H9 (cell line): ENCODE measurements at regions not wholly inside any gene's neighbourhood (a gene's known extent, or its start where the extent isn't known, plus 50 kb on each side); places are given as distances from the start of the nearest gene placed in this dataset.

Source experiments
- DNase-seq: peaks from one replicate; pipeline ENCODE4 v3.0.0-alpha.2; 2017
- H2AFZ ChIP-seq: one replicate; pipeline ENCODE4 v1.6.1; 2013; ENCODE audit warnings: mild to moderate bottlenecking, low read length, control low read depth, moderate library complexity
- H2AK5ac ChIP-seq: 2 replicates; pipeline ENCODE4 v1.6.1; 2013; ENCODE audit warnings: low read length, control low read depth, mixed read lengths; ENCODE audit not compliant: insufficient read length
- H2BK120ac ChIP-seq: one replicate; pipeline ENCODE4 v1.6.1; 2013; ENCODE audit warnings: low read depth, mild to moderate bottlenecking, low read length, control low read depth, inconsistent platforms; ENCODE audit not compliant: poor library complexity, severe bottlenecking
- H2BK12ac ChIP-seq: 2 replicates; pipeline ENCODE4 v1.6.1; 2013; ENCODE audit warnings: low read length, control low read depth, mixed read lengths, low read depth; ENCODE audit not compliant: insufficient read length
- H2BK15ac ChIP-seq: 2 replicates; pipeline ENCODE4 v1.6.1; 2013; ENCODE audit warnings: low read depth, low read length, control low read depth
- H2BK20ac ChIP-seq: one replicate; pipeline ENCODE4 v1.6.1; 2013; ENCODE audit warnings: low read depth, mild to moderate bottlenecking, low read length, control low read depth, inconsistent platforms; ENCODE audit not compliant: poor library complexity, severe bottlenecking
- H2BK5ac ChIP-seq: 2 replicates; pipeline ENCODE4 v1.6.1; 2013; ENCODE audit warnings: low read length, control low read depth, mixed read lengths; ENCODE audit not compliant: insufficient read length
- H3K14ac ChIP-seq: 2 replicates; pipeline ENCODE4 v1.6.1; 2013; ENCODE audit warnings: low read length, control low read depth; ENCODE audit not compliant: insufficient read depth
- H3K18ac ChIP-seq: 2 replicates; pipeline ENCODE4 v1.6.1; 2013; ENCODE audit warnings: low read depth, mild to moderate bottlenecking, mixed read lengths, low read length, control low read depth; ENCODE audit not compliant: insufficient read length
- H3K23ac ChIP-seq: 2 replicates; pipeline ENCODE4 v1.6.1; 2013; ENCODE audit warnings: low read length, control low read depth, mixed read lengths, low read depth; ENCODE audit not compliant: insufficient read length
- H3K23me2 ChIP-seq: 2 replicates; pipeline ENCODE4 v1.6.1; 2013; ENCODE audit warnings: low read depth, mild to moderate bottlenecking, mixed read lengths, low read length, control low read depth; ENCODE audit not compliant: insufficient read length, poor library complexity, severe bottlenecking
- H3K27ac ChIP-seq: 2 replicates; pipeline ENCODE4 v1.5.1; 2013; ENCODE audit warnings: low read length, control low read depth, mixed read lengths, low read depth; ENCODE audit not compliant: insufficient read length
- H3K27me3 ChIP-seq: 2 replicates; pipeline ENCODE4 v1.6.1; 2013; ENCODE audit warnings: low read length, control low read depth, inconsistent platforms; ENCODE audit not compliant: insufficient read depth
- H3K4ac ChIP-seq: 2 replicates; pipeline ENCODE4 v1.6.1; 2013; ENCODE audit warnings: low read depth, mild to moderate bottlenecking, control low read depth, inconsistent platforms, low read length, moderate library complexity
- H3K4me1 ChIP-seq: 2 replicates; pipeline ENCODE4 v1.6.1; 2013; ENCODE audit warnings: low read length, control low read depth, inconsistent platforms; ENCODE audit not compliant: insufficient read depth
- H3K4me2 ChIP-seq: 2 replicates; pipeline ENCODE4 v1.6.1; 2013; ENCODE audit warnings: low read length, control low read depth, mixed read lengths; ENCODE audit not compliant: insufficient read length, insufficient read depth
- H3K56ac ChIP-seq: 2 replicates; pipeline ENCODE4 v1.6.1; 2013; ENCODE audit warnings: low read depth, mild to moderate bottlenecking, mixed read lengths, low read length, control low read depth; ENCODE audit not compliant: insufficient read length
- H3K79me1 ChIP-seq: 2 replicates; pipeline ENCODE4 v1.6.1; 2013; ENCODE audit warnings: low read depth, mild to moderate bottlenecking, moderate library complexity, low read length, control low read depth, inconsistent platforms; ENCODE audit not compliant: insufficient read depth, poor library complexity, severe bottlenecking
- H3K79me2 ChIP-seq: 2 replicates; pipeline ENCODE4 v1.6.1; 2013; ENCODE audit warnings: low read length, control low read depth, inconsistent platforms; ENCODE audit not compliant: insufficient read depth
- H3K9ac ChIP-seq: 2 replicates; pipeline ENCODE4 v1.6.1; 2013; ENCODE audit warnings: low read length, control low read depth, mixed read lengths; ENCODE audit not compliant: insufficient read length; ENCODE audit errors: extremely low read depth
- H3K9me3 ChIP-seq: one replicate; pipeline ENCODE4 v1.6.1; 2013; ENCODE audit warnings: low read depth, low read length, inconsistent platforms; ENCODE audit not compliant: control insufficient read depth
- H3T11ph ChIP-seq: one replicate; pipeline ENCODE4 v1.6.1; 2013; ENCODE audit warnings: mild to moderate bottlenecking, low read length, control low read depth, inconsistent platforms
- H4K20me1 ChIP-seq: one replicate; pipeline ENCODE4 v1.6.1; 2013; ENCODE audit not compliant: control insufficient read depth, insufficient read length, insufficient read depth
- H4K5ac ChIP-seq: 2 replicates; pipeline ENCODE4 v1.6.1; 2013; ENCODE audit warnings: low read depth, mild to moderate bottlenecking, mixed read lengths, low read length, control low read depth; ENCODE audit not compliant: insufficient read length
- H4K8ac ChIP-seq: replicated peaks from 2 replicates; pipeline ENCODE4 v1.6.1; 2013; ENCODE audit warnings: low read length, control low read depth, mixed read lengths, low read depth; ENCODE audit not compliant: insufficient read length
- H4K91ac ChIP-seq: 2 replicates; pipeline ENCODE4 v1.6.1; 2013; ENCODE audit warnings: low read depth, mild to moderate bottlenecking, moderate library complexity, mixed read lengths, low read length, control low read depth; ENCODE audit not compliant: insufficient read length
- H3K27ac Mint-ChIP-seq, 3 experiments: 2 replicates in 2 of 3; 3 replicates in 1 of 3; pipeline ENCODE4 v1.8.0; 2020 to 2021; ENCODE audit warnings: mixed read lengths in 3 of 3, mild to moderate bottlenecking in 1 of 3, moderate library complexity in 1 of 3
- H3K27me3 Mint-ChIP-seq: 2 replicates; pipeline ENCODE4 v1.8.0; 2021; ENCODE audit warnings: low read depth, mild to moderate bottlenecking, moderate library complexity, mixed read lengths
- H3K36me3 Mint-ChIP-seq, 3 experiments: 2 replicates in 2 of 3; 3 replicates in 1 of 3; pipeline ENCODE4 v1.8.0; 2020 to 2021; ENCODE audit warnings: low read depth in 3 of 3, mixed read lengths in 3 of 3; ENCODE audit not compliant: insufficient read depth in 1 of 3
- H3K4me1 Mint-ChIP-seq, 2 experiments: 2 replicates each; pipeline ENCODE4 v1.8.0; 2020; ENCODE audit warnings: mixed read lengths in 2 of 2
- H3K4me3 Mint-ChIP-seq, 2 experiments: 2 replicates in 1 of 2; 3 replicates in 1 of 2; pipeline ENCODE4 v1.8.0; 2020 to 2021; ENCODE audit warnings: mild to moderate bottlenecking in 2 of 2, mixed read lengths in 2 of 2, moderate library complexity in 1 of 2
- H3K9me3 Mint-ChIP-seq, 2 experiments: 2 replicates in 1 of 2; 3 replicates in 1 of 2; pipeline ENCODE4 v1.8.0; 2020; ENCODE audit warnings: mild to moderate bottlenecking in 2 of 2, mixed read lengths in 2 of 2, moderate library complexity in 1 of 2
- WGBS: extraction: QIAGEN DNeasy Blood & Tissue Kit; methylation state at CpG from one replicate; pipeline ENCODE4 v1.1.7; 2013; ENCODE audit warnings: missing lambda C conversion rate, low lambda C conversion rate, mixed read lengths; ENCODE audit not compliant: insufficient read length; ENCODE audit errors: extremely low coverage; 5-methylcytosine and 5-hydroxymethylcytosine counted together
- TF ChIP-seq, protein P1 (sequence below): fragments of 200-600 bp; sonication (generic); conservative IDR thresholded peaks from 3 replicates; pipeline ENCODE4 v1.8.0; 2021; ENCODE audit warnings: antibody characterized with exemption, mild to moderate bottlenecking

DNA sequence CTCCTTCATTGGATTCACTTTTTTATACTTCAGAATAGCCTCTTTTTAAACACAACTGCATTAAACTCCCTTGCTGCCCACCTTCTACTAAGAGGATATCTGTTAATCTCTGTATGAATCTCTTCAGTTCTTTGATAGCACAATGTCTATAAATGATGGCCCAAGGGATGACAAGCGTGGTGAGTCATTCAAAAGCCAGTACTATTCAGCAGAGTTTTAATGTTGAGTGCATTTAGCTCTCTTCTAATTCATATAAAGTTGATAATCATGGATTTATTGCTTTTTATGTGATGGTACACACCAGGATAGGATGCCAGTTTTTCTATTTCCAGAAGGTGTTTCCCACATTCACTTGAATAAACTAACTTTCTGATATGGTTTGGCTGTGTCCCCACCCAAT lies 57.4 kb upstream of the HECTD2 start:
- TF ChIP-seq, protein P1, sequence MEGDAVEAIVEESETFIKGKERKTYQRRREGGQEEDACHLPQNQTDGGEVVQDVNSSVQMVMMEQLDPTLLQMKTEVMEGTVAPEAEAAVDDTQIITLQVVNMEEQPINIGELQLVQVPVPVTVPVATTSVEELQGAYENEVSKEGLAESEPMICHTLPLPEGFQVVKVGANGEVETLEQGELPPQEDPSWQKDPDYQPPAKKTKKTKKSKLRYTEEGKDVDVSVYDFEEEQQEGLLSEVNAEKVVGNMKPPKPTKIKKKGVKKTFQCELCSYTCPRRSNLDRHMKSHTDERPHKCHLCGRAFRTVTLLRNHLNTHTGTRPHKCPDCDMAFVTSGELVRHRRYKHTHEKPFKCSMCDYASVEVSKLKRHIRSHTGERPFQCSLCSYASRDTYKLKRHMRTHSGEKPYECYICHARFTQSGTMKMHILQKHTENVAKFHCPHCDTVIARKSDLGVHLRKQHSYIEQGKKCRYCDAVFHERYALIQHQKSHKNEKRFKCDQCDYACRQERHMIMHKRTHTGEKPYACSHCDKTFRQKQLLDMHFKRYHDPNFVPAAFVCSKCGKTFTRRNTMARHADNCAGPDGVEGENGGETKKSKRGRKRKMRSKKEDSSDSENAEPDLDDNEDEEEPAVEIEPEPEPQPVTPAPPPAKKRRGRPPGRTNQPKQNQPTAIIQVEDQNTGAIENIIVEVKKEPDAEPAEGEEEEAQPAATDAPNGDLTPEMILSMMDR, result no peak
- Mint-ChIP-seq H3K36me3 (no peaks in the 10 kb centered on the region), H3K27ac (no peak overlapping the region), H3K4me1 (no peaks in the 10 kb centered on the region), H3K27me3 (no peaks in the 10 kb centered on the region), H3K9me3 (no peaks in the 10 kb centered on the region), H3K4me3 (no peak overlapping the region)
- H2AK5ac ChIP-seq, result no peak overlapping the region
- no peak overlapping the region for H2AFZ ChIP-seq
- no peak overlapping the region for H3T11ph ChIP-seq
- H2BK15ac ChIP-seq, result no peak overlapping the region
- no CpG with 5 or more reads among the region's 1 CpG for WGBS
- no peak overlapping the region for H3K18ac ChIP-seq
- H3K4me2 ChIP-seq, result no peak overlapping the region
- H3K56ac ChIP-seq, result no peak overlapping the region
- H3K23ac ChIP-seq, result no peak overlapping the region
- no peaks in the 10 kb centered on the region for H3K23me2 ChIP-seq
- H4K8ac ChIP-seq, result no peak overlapping the region
- H3K14ac ChIP-seq, result no peak overlapping the region
- H3K4ac ChIP-seq, result no peak overlapping the region
- H3K27me3 ChIP-seq, result no peaks in the 10 kb centered on the region
- no peak overlapping the region for H4K5ac ChIP-seq
- no peak overlapping the region for H2BK120ac ChIP-seq
- no peaks in the 10 kb centered on the region for H3K4me1 ChIP-seq
- no peak overlapping the region for H2BK5ac ChIP-seq
- no peak overlapping the region for H2BK20ac ChIP-seq
- no peak for DNase-seq
- H3K79me1 ChIP-seq, result no peaks in the 10 kb centered on the region
- no peaks in the 10 kb centered on the region for H4K20me1 ChIP-seq
- no peak overlapping the region for H4K91ac ChIP-seq
- H3K9ac ChIP-seq, result no peak overlapping the region
- no peak overlapping the region for H3K27ac ChIP-seq
- no peak overlapping the region for H2BK12ac ChIP-seq
- H3K79me2 ChIP-seq, result no peaks in the 10 kb centered on the region
- H3K9me3 ChIP-seq, result no peaks in the 10 kb centered on the region
